HG03103 (cell line): ENCODE measurements at regions not wholly inside any gene's neighbourhood (a gene's known extent, or its start where the extent isn't known, plus 50 kb on each side); places are given as distances from the start of the nearest gene placed in this dataset.
"Not testable (repeated sequence)": the region's sequence is repeated elsewhere in the genome, so short reads cannot be mapped to it uniquely, and the experiment has no call there.

Source experiments
- ATAC-seq: cut with Tn5 transposase; IDR thresholded peaks from one replicate; pipeline ENCODE4 v1.9.1; 2021; ENCODE audit warnings: low read depth; ENCODE audit not compliant: unreplicated experiment

GRCh38 chr5:124954784-124955183 lies 208.3 kb upstream of the ZNF608 start:
- no peak for ATAC-seq

- no peak for ATAC-seq
Observed at GRCh38 chr5:124956471-124957029, 210.1 kb upstream of the ZNF608 start.

- no peak for ATAC-seq
Observed at GRCh38 chr5:124957063-124957462, 210.6 kb upstream of the ZNF608 start.

DNA sequence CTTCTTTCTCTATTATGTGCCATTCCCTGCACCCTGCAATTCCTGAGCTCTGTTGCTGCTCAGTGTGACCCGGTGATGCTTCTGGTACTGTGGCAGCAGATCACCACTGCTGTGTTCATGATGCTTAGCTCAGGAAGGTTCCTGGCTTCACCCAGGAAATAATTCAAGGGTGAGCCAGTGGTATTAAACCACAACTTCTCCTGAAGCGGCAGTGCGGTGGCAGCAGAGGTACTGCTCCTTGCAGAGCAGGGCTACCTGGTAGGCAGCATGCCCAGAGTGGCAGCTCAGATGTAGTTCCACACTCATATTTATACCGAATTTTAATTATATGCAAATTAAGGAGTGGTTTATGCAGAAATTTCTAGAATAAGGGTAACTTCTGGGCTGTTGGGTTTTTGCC lies 213.8 kb upstream of the ZNF608 start:
- ATAC-seq: no peak

- no peak for ATAC-seq
Observed at GRCh38 chr5:124961521-124961920, 215.1 kb upstream of the ZNF608 start.

GRCh38 chr5:124962111-124962510 lies 215.7 kb upstream of the ZNF608 start:
- ATAC-seq: no peak

GRCh38 chr5:124962735-124963134 lies 216.3 kb upstream of the ZNF608 start:
- ATAC-seq: no peak

GRCh38 chr5:124963236-124963919 lies 216.9 kb upstream of the ZNF608 start:
- no peak for ATAC-seq

DNA sequence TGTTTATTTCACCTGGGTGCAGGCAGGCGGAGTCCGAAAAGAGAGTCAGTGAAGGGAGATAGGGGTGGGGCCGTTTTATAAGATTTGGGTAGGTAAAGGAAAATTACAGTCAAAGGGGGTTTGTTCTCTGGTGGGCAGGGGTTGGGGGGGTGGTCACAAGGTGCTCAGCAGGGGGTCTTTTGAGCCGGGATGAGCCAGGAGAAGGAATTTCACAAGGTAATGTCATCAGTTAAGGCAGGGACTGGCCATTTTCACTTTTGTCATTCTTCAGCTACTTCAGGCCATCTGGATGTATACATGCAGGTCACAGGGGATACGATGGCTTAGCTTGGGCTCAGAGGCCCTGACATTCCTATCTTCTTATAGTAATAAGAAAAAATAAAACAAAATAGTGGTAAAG lies 220.3 kb upstream of the ZNF608 start:
- not testable (repeated sequence) for ATAC-seq

DNA sequence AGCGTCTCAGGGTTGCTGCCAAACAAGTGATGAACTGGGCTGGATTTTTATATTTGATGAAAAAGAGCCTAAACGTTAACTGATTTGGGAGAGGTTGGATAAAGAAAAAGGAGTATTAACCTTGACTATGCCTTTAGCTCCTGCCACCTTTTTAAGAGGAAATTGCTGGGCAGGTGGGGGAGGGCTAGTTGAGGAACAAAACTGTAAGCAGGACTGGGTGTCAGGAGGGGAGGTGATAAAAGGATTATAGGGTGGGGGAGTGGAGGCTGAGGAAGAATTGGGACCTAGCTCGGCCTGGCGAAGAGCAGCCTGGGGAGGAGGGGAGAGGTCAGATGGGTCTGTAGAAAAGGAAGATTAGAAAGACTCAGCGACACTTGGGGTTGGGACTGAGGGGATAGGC lies 223.9 kb upstream of the ZNF608 start:
- ATAC-seq: not testable (repeated sequence)

GRCh38 chr5:124972703-124973102 lies 226.3 kb upstream of the ZNF608 start:
- no peak for ATAC-seq

GRCh38 chr5:124973661-124974060 lies 227.2 kb upstream of the ZNF608 start:
- no peak for ATAC-seq

DNA sequence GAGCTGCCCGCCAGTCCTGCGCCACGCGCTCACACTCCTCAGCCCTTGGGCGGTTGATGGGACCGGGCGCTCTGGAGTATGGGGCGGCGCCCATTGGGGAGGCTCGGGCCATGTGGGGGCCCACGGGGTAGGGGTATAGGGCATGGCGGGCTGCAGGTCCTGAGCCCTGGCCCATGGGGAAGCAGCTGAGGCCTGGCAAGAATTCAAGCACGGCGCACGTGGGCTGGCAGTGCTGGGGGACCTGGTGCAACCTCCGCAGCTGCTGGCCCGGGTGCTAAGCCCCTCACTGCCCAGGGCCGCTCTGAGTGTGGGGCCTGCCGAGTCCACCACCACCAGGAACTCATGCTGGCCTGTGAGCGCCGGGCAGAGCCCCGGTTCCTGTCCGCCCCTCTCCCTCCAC lies 229.6 kb upstream of the ZNF608 start:
- ATAC-seq: no peak

- ATAC-seq: no peak
Observed at GRCh38 chr5:124979251-124979650, 232.8 kb upstream of the ZNF608 start.

DNA sequence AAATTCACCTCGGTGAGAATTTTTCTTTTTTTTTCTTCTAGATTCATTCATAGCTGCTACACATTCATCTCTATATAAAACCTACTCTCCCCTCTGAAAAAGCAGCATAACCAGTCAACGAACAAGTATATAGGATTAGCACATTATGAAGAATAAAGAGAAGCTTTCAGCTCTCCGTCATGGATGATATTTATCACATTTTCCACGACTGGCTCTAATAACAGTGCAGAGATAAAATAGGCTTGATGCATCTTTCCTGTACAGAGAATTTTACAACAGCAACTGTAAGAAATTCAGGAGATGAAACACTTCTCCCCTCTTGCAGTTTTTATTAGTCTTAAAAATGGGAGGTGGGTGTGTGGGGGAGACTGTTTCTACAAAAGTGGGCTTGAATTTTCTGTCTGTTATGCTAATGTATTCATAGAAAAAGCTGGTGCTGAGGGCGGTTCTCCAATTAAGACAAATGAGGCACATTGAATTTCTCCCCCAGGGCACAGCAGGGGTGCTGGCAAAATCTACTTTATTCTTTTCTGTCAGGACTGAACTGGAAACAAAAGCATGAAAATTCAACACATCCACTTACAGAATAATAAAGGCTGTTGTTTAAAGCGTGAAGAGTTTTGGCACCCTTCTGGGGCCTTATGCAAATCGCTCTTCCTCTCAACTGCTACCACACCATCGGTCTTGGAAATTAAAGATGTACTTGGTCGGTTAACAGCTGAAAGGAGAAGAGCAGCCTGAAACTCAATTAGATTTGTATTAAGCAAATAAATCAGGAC lies 233.9 kb upstream of the ZNF608 start:
- ATAC-seq: peak; percentile 96

DNA sequence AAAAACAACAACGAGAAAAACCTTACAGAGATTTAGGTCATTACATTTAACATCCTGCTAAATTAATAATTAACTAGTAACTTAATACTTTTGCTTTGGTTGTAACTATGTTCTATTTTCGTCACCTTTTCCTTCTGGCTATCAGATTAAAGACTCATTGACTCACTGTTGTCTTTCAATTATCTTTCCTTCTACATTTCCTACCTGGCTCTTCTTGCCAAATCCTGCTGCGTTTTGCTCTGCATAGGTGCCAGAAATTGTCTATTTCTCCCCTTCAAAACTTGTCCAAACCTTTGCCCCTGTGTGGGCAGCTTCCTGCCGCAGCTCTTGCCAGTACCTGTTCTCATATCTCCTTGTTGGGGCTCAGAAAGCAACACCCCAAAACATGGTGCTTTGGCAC lies 235.5 kb upstream of the ZNF608 start:
- no peak for ATAC-seq

DNA sequence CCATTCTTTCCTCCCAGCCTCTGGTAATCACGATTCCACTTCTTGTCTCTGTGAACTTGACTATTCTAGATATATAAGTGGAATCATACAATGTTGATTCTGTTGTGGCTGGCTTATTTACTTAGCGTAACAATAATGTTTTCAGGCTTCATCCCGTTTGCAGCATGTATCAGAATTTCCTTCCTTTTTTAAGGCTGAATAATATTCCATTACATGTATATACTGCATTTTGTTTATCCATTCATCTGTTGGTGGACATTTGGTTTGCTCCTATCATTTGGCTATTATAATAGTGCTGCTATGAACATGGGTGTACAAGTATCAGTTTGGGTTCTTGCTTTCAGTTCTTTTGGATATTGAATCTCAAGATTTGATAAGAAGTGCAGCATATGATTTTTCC lies 239.7 kb upstream of the ZNF608 start:
- ATAC-seq: no peak

- no peak for ATAC-seq
Observed at GRCh38 chr5:124986667-124987066, 240.2 kb upstream of the ZNF608 start.

DNA sequence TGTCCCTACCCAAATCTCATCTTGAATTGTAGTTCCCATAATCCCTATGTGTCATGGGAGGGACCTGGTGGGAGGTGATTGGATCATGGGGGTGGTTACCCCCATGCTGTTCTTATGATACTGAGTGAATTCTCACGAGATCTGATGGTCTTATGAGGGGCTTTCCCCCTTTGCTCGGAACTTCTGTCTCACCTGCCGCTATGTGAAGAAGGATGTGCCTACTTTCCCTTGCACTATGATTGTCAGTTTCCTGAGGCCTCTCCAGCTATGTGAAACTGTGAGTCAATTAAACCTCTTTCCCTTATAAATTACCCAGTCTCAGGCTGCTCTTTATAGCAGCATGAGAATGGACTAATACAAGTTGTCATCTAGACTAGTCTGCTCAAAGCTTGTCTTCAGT lies 241.3 kb upstream of the ZNF608 start:
- ATAC-seq: not testable (repeated sequence)

DNA sequence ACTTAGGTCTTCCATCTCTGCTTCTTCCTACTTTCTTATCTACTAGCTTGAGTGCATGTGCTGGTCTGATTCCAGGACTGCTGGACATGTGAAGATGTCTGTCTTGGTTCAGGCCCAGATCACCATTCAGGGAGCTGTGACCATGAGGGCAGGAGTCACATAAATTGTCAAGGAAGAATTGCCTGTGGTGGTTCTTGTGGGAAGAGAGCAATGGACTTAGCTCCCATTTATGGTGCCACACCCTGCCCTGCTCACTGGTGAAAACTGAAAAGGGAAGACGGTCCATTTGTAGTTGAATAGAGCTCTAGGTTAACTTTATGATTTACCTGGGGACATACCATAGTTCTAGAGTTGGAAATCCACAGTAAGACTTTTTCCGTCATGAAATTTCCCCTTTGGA lies 244.3 kb upstream of the ZNF608 start:
- no peak for ATAC-seq

GRCh38 chr5:124995421-124995820 lies 249.0 kb upstream of the ZNF608 start:
- no peak for ATAC-seq
